Sigmoid colon (tissue), 6 donors: ENCODE measurements at regions not wholly inside any gene's neighbourhood (a gene's known extent, or its start where the extent isn't known, plus 50 kb on each side); places are given as distances from the start of the nearest gene placed in this dataset.

Experiments used
- DNase-seq: peaks from one replicate; pipeline ENCODE4 v3.0.0-alpha.2; 2019
- H3K27ac ChIP-seq, 4 donors: fragments of 200-600 bp; sonication (generic); one replicate each; pipeline ENCODE4 v1.5.1; 2016 to 2019; ENCODE audit warnings: mild to moderate bottlenecking in 1 of 4
- H3K27me3 ChIP-seq, 3 donors: fragments of 200-600 bp; sonication (generic); one replicate each; pipeline ENCODE4 v1.5.1; 2019; ENCODE audit warnings: mild to moderate bottlenecking in 1 of 3
- H3K36me3 ChIP-seq, 4 donors: fragments of 200-600 bp; sonication (generic); one replicate each; pipeline ENCODE4 v1.5.1; 2016 to 2019
- H3K4me1 ChIP-seq, 4 donors: fragments of 200-600 bp; sonication (generic); one replicate each; pipeline ENCODE4 v1.5.1; 2017 to 2019
- H3K4me3 ChIP-seq, 4 donors: fragments of 200-600 bp; sonication (generic); one replicate each; pipeline ENCODE4 v1.5.1; 2017 to 2019; ENCODE audit warnings: mild to moderate bottlenecking in 2 of 4, moderate library complexity in 1 of 4
- H3K9me3 ChIP-seq, 4 donors: fragments of 200-600 bp in 3 of 4; sonication (generic) in 3 of 4; one replicate each; pipeline versions ENCODE4 v1.5.1 to v1.6.1; 2013 to 2019
- EP300 ChIP-seq, 4 donors: sonication (generic); formaldehyde crosslinking; IDR thresholded peaks; one replicate each; pipeline ENCODE4 v1.6.1; 2017; ENCODE audit warnings: antibody characterized with exemption in 4 of 4
- POLR2A ChIP-seq, 2 donors: fragments of 450-650 bp; IDR thresholded peaks; one replicate each; pipeline ENCODE4 v1.6.1; 2016; ENCODE audit warnings: antibody characterized with exemption in 2 of 2, mild to moderate bottlenecking in 2 of 2, moderate library complexity in 2 of 2
- POLR2AphosphoS5 ChIP-seq, 4 donors: sonication (generic); formaldehyde crosslinking; IDR thresholded peaks; one replicate each; pipeline ENCODE4 v1.6.1; 2017; ENCODE audit warnings: antibody characterized with exemption in 4 of 4
- WGBS, 2 donors: extraction: QIAGEN DNeasy Blood & Tissue Kit; methylation state at CpG; one replicate each; pipeline ENCODE4 v1.1.7; 2013; 5-methylcytosine and 5-hydroxymethylcytosine counted together
- intact Hi-C: fragments of 100-400 bp; cut with DNase I; formaldehyde crosslinking; loops from one replicate; pipeline ENCODE4 v1.15.1; 2023
- TF ChIP-seq, protein P1 (sequence below), 4 experiments: fragments of 450-650 bp in 3 of 4; fragments of 200-600 bp in 1 of 4; IDR thresholded peaks; one replicate each; pipeline ENCODE4 v1.5.1; 2016 to 2019; ENCODE audit warnings: antibody characterized with exemption in 4 of 4, mild to moderate bottlenecking in 3 of 4, moderate library complexity in 2 of 4
- donor health status: healthy with polysubstance abuse.
- donor health status: healthy.

DNA sequence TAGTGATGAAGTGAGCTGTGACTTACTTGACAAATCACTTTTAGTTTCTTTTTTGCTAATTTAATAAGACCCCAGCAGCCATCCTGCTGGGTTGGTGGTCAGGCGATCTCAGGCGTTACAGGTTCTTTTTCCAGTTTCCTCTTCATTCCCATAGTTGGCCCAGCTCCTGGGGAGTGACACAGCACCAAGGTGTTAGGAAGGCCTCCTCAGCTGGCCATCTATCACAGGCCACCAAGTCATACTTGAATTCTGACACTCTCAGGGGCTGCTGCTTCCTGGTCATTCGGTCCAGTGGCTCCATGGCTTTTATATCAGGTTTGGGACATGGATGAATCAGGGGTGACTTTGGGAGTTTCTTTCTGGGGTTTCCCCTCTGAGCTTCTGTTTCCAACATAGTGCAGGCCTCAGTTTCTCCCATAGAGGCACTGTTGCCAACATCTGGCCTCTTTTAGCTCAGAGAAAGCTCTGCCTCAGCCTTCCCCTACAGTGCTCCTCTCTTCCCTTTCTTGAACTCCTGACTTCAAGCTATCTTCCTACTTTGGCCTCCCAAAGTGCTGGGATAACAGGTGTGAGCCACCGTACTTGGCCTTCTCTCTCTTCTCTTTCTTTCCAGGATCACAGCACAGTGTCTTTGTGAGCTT is 211.8 kb downstream of the NR2F2 start:
- Histone ChIP-seq H3K9me3 (no peaks in the 10 kb centered on the region), H3K36me3 (no peaks in the 10 kb centered on the region), H3K4me1 (no peaks in the 10 kb centered on the region), H3K27me3 (no peaks in the 10 kb centered on the region), H3K4me3 (no peak overlapping the region), H3K27ac (no peak overlapping the region)
- 85 to 89% methylated on average over 4 of the region's 4 CpGs for whole genome bisulfite sequencing, 2 donors
- TF ChIP-seq EP300 (IDR thresholded peaks at IDR 0.05): no peak
- TF ChIP-seq, protein P1, sequence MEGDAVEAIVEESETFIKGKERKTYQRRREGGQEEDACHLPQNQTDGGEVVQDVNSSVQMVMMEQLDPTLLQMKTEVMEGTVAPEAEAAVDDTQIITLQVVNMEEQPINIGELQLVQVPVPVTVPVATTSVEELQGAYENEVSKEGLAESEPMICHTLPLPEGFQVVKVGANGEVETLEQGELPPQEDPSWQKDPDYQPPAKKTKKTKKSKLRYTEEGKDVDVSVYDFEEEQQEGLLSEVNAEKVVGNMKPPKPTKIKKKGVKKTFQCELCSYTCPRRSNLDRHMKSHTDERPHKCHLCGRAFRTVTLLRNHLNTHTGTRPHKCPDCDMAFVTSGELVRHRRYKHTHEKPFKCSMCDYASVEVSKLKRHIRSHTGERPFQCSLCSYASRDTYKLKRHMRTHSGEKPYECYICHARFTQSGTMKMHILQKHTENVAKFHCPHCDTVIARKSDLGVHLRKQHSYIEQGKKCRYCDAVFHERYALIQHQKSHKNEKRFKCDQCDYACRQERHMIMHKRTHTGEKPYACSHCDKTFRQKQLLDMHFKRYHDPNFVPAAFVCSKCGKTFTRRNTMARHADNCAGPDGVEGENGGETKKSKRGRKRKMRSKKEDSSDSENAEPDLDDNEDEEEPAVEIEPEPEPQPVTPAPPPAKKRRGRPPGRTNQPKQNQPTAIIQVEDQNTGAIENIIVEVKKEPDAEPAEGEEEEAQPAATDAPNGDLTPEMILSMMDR (IDR thresholded peaks at IDR 0.05): no peak
- TF ChIP-seq POLR2A (IDR thresholded peaks at IDR 0.05): no peak
- no peak for TF ChIP-seq POLR2AphosphoS5 (IDR thresholded peaks at IDR 0.05)
- intact Hi-C loops: no loop called here
- no peak for DNase-seq

GRCh38 chr15:96544162-96544756 is 213.8 kb downstream of the NR2F2 start:
- DNase-seq: no peak
- Histone ChIP-seq H3K27ac (no peak overlapping the region), H3K27me3 (no peaks in the 10 kb centered on the region), H3K9me3 (no peaks in the 10 kb centered on the region), H3K4me3 (no peak overlapping the region), H3K36me3 (no peaks in the 10 kb centered on the region), H3K4me1 (no peaks in the 10 kb centered on the region)
- intact Hi-C loops: no loop called here
- TF ChIP-seq POLR2A (IDR thresholded peaks at IDR 0.05) (no peak), EP300 (IDR thresholded peaks at IDR 0.05) (no peak), POLR2AphosphoS5 (IDR thresholded peaks at IDR 0.05) (no peak)
- TF ChIP-seq, protein P1 (IDR thresholded peaks at IDR 0.05): no peak
- 70 to 72% methylated on average over 5 of the region's 5 CpGs for WGBS, 2 donors

DNA sequence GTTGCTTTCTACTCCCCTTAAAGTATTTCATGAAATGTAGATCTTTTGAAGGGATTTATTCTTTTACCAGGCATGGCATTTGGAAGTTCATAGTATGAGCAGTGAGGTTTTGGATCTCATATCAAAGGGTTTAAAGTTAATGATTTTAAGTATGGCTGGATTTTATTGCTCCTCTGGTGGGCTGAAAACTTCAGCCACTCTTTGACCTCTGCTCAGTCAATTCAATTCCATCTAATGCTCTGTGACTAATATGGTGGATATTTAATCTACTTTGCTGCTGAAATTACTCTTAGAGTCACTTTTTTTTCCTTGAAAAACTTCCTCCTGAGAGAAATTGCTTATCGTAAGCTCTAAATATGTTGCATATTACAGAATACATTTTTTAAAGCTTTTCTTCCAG is 218.6 kb downstream of the NR2F2 start:
- no peaks in the 10 kb centered on the region for H3K27me3 ChIP-seq
- H3K4me1 ChIP-seq: no peaks in the 10 kb centered on the region
- TF ChIP-seq, protein P1 (IDR thresholded peaks at IDR 0.05): no peak
- TF ChIP-seq POLR2A (IDR thresholded peaks at IDR 0.05) (no peak), EP300 (IDR thresholded peaks at IDR 0.05) (no peak), POLR2AphosphoS5 (IDR thresholded peaks at IDR 0.05) (no peak)
- no peaks in the 10 kb centered on the region for H3K36me3 ChIP-seq
- H3K4me3 ChIP-seq: no peak overlapping the region
- intact Hi-C loops: no loop called here
- WGBS, 2 donors: 80 to 92% methylated on average over 1 of the region's 1 CpG
- H3K9me3 ChIP-seq: no peaks in the 10 kb centered on the region
- H3K27ac ChIP-seq: no peak overlapping the region
- DNase-seq: no peak

- 87 to 93% methylated on average over 4 of the region's 4 CpGs for WGBS, 2 donors
- intact Hi-C loops: no loop called here
These were observed 220.7 kb downstream of the NR2F2 start for GRCh38 chr15:96551196-96551595.

More at GRCh38 chr15:96551196-96551595, 220.7 kb downstream of the NR2F2 start:
- Histone ChIP-seq H3K36me3 (no peaks in the 10 kb centered on the region), H3K4me1 (no peaks in the 10 kb centered on the region), H3K4me3 (no peak overlapping the region), H3K9me3 (peaks cover 0 to 2% (median 0%) of the 10 kb centered on the region in 4 donors), H3K27ac (no peak overlapping the region), H3K27me3 (no peaks in the 10 kb centered on the region)
- no peak for TF ChIP-seq POLR2A (IDR thresholded peaks at IDR 0.05)
- TF ChIP-seq EP300 (IDR thresholded peaks at IDR 0.05): no peak
- no peak for TF ChIP-seq POLR2AphosphoS5 (IDR thresholded peaks at IDR 0.05)
- TF ChIP-seq, protein P1 (IDR thresholded peaks at IDR 0.05): no peak
- DNase-seq: no peak
